HG03342 (cell line): ENCODE measurements at regions not wholly inside any gene's neighbourhood (a gene's known extent, or its start where the extent isn't known, plus 50 kb on each side); places are given as distances from the start of the nearest gene placed in this dataset.

Experiments
- ATAC-seq: cut with Tn5 transposase; IDR thresholded peaks from one replicate; pipeline ENCODE4 v1.9.1; 2021; ENCODE audit warnings: mild to moderate bottlenecking, moderate library complexity; ENCODE audit not compliant: unreplicated experiment

- ATAC-seq, result no peak
Observed at GRCh38 chr3:177753451-177754155, 556.3 kb upstream of the TBL1XR1 start.

DNA sequence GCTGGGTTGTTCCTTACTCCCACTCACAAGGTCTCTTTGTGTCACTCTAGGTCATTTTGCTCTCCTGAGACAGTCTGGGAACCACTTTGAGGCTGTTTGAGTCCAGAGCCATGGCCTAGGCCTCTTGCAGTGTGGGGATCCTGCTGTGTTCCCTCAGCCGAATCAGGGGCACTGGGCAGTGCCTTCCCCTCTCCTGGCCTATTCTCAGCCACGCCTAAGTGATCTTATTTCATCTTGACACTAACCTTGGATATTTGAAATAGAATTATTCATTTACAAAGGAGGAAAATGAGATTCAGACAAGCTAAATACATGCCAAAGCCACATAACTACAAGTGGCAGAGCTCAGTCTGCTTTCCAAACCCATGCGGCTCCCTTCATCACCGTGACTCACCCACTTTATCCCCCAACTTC, 557.2 kb upstream of the TBL1XR1 start:
- ATAC-seq, result no peak

DNA sequence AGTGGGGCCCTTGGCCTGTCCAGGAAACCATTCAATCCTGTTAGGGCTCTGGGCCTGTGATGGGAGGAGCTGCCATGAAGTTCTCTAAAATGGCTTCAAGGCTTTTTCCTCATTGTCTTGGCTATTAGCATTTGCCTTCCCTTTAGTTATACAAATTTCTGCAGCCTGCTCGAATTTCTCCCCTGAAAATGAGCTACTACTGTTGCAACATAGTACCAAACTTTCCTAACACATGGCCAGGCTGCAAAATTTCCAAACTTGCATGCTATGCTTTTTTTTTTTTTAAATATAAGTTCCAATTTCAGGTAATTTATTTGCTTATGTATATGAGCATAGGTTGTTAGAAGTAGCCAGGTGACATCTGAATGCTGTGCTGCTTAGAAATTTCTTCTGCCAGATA, 560.8 kb upstream of the TBL1XR1 start:
- no peak for ATAC-seq

GRCh38 chr3:177760803-177761202, 563.5 kb upstream of the TBL1XR1 start:
- ATAC-seq, result no peak

DNA sequence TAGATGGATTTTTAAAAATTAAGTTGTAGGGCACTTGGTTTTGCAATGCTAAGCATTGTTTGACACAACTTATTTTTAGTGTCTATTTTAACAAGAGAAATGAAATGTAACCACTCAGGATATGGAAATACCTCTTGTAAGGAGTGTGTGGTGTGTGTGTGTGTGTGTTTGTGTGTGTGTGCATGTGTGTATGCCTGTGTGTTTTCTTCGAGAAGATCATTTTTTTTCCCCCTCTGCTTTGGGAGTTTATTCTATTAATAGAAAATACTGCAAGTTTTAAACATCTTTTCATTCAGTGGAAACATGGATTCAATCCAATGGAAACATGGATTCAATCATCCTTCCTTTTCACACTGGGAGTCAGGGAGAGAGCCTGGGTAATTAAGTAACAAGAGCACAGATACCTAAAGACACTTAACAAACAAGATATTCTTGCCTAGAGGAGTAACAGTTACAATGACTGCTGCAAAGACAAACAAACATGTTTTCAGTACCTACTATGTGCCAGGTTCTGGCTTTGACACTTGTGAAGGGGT, 567.2 kb upstream of the TBL1XR1 start:
- no peak for ATAC-seq

GRCh38 chr3:177764933-177765332, 567.7 kb upstream of the TBL1XR1 start:
- ATAC-seq, result no peak

- ATAC-seq, result no peak
Observed at GRCh38 chr3:177770383-177771230, 573.3 kb upstream of the TBL1XR1 start.

DNA sequence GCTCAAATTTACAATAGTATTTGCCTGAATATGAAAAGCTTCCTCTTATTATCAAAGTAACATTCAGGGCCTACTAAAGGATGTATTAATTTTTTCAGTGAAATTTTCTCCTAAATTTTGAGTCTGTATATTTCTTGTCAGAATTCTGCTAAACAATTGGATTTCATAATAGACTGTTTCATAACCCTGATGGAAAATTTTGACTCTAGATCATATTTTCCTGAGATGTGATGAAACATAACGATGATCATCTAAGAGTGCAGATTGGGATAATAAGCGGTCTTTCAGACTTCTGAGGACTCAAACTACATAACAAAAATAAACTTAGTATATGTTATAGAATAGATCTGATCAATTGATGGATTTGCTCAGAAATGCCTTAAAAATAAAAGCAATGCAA, 574.5 kb upstream of the TBL1XR1 start:
- no peak for ATAC-seq

GRCh38 chr3:177772908-177773557, 575.8 kb upstream of the TBL1XR1 start:
- peak; percentile 39 for ATAC-seq

DNA sequence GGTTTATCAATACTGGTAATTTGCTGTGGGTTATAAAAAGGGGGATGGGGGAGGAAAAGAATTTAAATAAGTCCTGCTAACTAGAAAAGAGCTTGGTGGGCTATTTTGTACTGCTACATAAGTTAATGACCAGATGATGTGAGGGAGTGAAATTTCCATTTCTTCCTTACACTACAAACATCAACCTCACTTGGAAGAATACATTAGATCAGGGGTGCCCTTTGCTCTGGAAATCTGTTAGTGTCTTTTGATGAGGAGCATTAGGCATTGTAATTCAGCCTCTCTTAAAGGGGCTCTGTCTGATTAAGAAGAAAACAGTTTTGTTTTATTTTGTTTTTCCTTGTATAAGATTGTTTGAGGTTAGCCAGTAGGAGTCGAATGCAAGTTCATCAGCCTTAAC, 576.4 kb upstream of the TBL1XR1 start:
- no peak for ATAC-seq

DNA sequence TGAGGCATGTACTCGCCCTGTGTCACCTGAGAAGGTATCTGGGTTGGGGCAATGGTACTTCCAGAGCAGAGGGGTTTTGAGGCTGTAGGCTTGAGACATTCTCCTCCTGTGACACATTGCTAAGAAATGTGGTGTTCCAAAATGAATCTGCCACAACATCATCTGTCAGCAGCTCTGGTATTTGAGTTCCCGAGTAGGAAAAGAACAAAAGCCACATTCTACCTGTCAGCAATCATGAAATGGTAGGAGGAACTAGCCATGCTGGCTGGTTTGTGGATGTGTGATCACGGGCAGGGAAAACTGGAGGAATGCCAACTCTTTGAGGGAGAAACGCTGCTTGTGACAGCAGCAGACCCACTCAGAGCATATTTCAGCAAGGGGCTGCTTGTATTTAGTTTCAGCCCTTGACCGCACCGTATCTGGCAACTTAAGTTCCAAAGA, 579.4 kb upstream of the TBL1XR1 start:
- ATAC-seq, result no peak

- peak; percentile 90 for ATAC-seq
Observed at GRCh38 chr3:177777699-177778098, 580.4 kb upstream of the TBL1XR1 start.

- no peak for ATAC-seq
Observed at GRCh38 chr3:177778633-177779032, 581.4 kb upstream of the TBL1XR1 start.

DNA sequence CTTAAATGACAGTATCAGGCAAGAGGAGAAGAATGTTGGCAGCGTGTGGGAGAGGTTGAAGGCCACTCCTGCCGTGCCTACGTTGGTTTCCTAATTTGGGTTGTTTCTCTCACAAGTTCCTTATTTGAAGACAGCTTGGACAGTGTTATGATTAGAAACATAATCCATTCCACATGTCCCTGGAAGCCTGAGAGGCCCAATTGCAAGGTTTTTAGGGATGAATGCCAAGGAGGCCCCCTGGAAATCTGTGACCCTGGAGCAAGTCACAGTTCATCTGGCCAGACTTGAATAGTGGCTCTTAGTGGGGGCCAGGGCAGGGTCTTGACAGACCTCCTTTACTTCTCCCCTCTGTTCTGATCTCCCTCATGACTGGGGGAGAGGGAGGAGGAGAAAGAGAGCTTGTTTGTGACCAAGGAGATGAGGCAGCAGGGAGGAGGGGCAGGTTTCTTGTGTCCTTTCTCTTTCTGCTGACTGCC, 584.4 kb upstream of the TBL1XR1 start:
- no peak for ATAC-seq

- no peak for ATAC-seq
Observed at GRCh38 chr3:177783338-177783737, 586.1 kb upstream of the TBL1XR1 start.

GRCh38 chr3:177783767-177784166, 586.5 kb upstream of the TBL1XR1 start:
- ATAC-seq, result no peak

DNA sequence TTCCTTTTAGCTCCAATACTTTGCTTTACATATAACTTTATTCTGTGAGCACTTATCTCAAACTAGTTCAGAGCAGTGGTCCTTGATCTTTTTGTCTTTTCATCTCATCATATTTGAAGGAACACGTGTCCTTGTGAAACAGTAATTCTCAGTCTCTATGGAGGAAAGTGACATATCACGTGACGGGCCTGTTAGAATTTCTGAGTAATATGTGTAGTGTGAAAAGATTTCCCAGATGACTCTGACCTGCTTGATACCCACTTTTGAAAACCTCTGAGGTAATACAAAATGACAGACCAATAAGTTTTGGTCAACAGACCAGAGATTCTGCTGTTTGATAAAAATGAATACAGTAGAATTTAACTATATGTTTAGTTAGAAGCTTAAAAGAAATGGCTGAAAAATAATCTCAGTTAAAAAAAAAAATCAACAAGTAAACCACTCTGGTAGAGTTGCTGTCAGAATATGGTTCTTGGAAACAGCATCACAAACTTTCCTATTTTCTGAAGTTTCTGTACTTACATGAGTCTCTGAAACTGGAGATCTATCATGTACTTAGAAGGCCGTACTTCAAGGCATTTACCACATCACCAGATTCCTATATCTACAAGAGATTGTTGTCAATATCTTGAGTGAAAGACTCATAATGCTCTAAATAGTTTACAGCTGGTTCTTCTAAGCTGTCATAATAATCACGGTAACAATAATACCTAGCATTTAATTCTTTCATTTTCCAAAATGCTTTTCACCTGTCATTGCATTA, 590.2 kb upstream of the TBL1XR1 start:
- peak; percentile 79 for ATAC-seq

DNA sequence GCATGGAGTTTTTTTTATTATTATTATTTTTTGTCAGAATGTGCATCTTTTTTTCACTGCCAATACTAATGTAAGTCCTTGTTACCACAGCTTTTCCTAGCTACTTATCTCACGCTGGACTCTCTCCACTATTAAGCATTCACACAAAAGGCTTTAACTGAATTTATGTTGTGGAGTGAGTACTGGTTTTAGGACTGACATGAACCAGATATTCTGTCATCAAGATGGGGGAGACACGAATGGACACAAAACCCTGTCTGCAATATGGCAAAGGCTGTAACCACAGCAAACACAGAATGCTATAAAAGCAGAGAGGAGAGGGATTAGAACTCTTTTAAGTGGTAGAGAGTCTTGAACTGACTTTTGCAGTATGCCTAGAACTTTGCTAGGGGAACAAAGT, 592.2 kb upstream of the TBL1XR1 start:
- ATAC-seq, result no peak

GRCh38 chr3:177792311-177793030, 595.2 kb upstream of the TBL1XR1 start:
- ATAC-seq, result no peak

DNA sequence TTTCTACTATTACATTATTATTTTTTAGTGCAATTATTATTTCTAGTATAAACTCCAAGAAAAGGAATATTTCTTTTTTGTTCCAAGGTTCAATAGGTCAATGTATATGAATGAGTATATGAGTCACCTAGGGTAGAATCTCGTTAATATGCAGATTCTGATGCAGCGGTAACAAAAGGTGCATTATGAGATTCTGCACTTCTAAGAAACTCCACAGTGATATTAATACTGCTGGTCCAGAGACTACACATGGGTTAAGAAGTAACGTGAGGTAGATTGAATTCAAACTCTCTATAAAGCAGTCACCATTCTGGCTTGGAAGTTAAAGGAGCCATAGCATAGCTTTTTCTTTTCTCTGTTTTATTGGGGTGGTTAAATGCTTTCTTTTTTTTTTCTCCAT, 596.2 kb upstream of the TBL1XR1 start:
- ATAC-seq, result no peak
